ENCODE measurements at regions not wholly inside any gene's neighbourhood (a gene's known extent, or its start where the extent isn't known, plus 50 kb on each side); places are given as distances from the start of the nearest gene placed in this dataset.

- no TSS peak for BruUV-seq (replicated peaks)
- ChIA-PET POLR2A (no interaction called here), CTCF (no interaction called here)
- Histone ChIP-seq H4K20me1 (replicated peaks; ENCODE audit: control insufficient read depth, extremely low read depth, insufficient read depth, low read length) (no peaks in the 10 kb centered on the region), H3K27ac (ENCODE audit: insufficient read depth, low read depth, low read length) (no peak overlapping the region), H3K4me3 (replicated peaks in 1 of 3; ENCODE audit: insufficient read depth in 1 of 3, low read depth in 1 of 3, low read length in 3 of 3) (no peak overlapping the region), H3K9me1 (replicated peaks; ENCODE audit: control insufficient read depth, extremely low read depth, insufficient read depth, low read length) (no peaks in the 10 kb centered on the region), H3K4me2 (ENCODE audit: insufficient read depth, low read length) (no peak overlapping the region), H3K79me2 (ENCODE audit: control insufficient read depth, insufficient read depth, low read length) (no peaks in the 10 kb centered on the region), H3K9me3 (replicated peaks; ENCODE audit: control insufficient read depth, insufficient read depth, low read length) (no peaks in the 10 kb centered on the region), H3K27me3 (ENCODE audit: control insufficient read depth in 2 of 2, insufficient read depth in 2 of 2, low read length in 2 of 2) (peaks cover 10 to 17% of the 10 kb centered on the region in 2 experiments), H2AFZ (ENCODE audit: low read depth, low read length) (no peak overlapping the region), H3K4me1 (ENCODE audit: control insufficient read depth, extremely low read depth, insufficient read depth, low read length) (no peaks in the 10 kb centered on the region), H3K36me3 (ENCODE audit: control insufficient read depth in 2 of 2, extremely low read depth in 1 of 2, insufficient read depth in 2 of 2, low read length in 2 of 2) (no peaks in the 10 kb centered on the region), H3K9ac (replicated peaks; ENCODE audit: extremely low read depth, insufficient read depth, low read length) (no peak overlapping the region)
- DNase-seq (ENCODE audit: low read depth, low spot score), result no peak
- intact Hi-C loops (cut with micrococcal nuclease), result no loop called here
- dilution Hi-C loops (cut with MboI; ENCODE audit: extremely low pct_ligation_motif_present, low sequenced_read_pairs), result no loop called here
- TF ChIP-seq JUN (IDR thresholded peaks at IDR 0.05; ENCODE audit: borderline replicate concordance, insufficient read depth, insufficient read length, low read depth) (no peak), CTCF (IDR thresholded peaks at IDR 0.05; ENCODE audit: extremely low read depth in 1 of 2, insufficient read depth in 1 of 2, low read depth in 1 of 2, low read length in 2 of 2) (no peak), POLR2AphosphoS5 (IDR thresholded peaks at IDR 0.05; ENCODE audit: insufficient read depth, low read depth, low read length) (no peak), MYC (IDR thresholded peaks at IDR 0.05; ENCODE audit: low read depth, low read length) (no peak), POLR2A (IDR thresholded peaks at IDR 0.05; ENCODE audit: low read depth, low read length) (no peak), FOS (IDR thresholded peaks at IDR 0.05; ENCODE audit: borderline replicate concordance, insufficient read depth, low read length) (no peak), GATA2 (IDR thresholded peaks at IDR 0.05; ENCODE audit: insufficient read depth, insufficient read length, low read depth, low read length) (no peak), MAX (IDR thresholded peaks at IDR 0.05; ENCODE audit: insufficient read depth, insufficient read length) (no peak), EZH2 (IDR thresholded peaks at IDR 0.05; ENCODE audit: borderline replicate concordance, low read depth, low read length, severe bottlenecking) (no peak)
- FAIRE-seq, result no peak
These were observed 63.3 kb upstream of the NEDD4L start for GRCh38 chr18:57980573-57981307.

Measured in endothelial cell of umbilical vein (primary cell).